HG03060 (cell line): ENCODE measurements at regions not wholly inside any gene's neighbourhood (a gene's known extent, or its start where the extent isn't known, plus 50 kb on each side); places are given as distances from the start of the nearest gene placed in this dataset.

Source experiments
- ATAC-seq: cut with Tn5 transposase; IDR thresholded peaks from one replicate; pipeline ENCODE4 v1.9.1; 2021; ENCODE audit warnings: low read depth, moderate number of reproducible peaks; ENCODE audit not compliant: unreplicated experiment

- no peak for ATAC-seq
These were observed 694.1 kb upstream of the C9orf72 start for GRCh38 chr9:28267351-28267750.

- ATAC-seq: no peak
These were observed 696.9 kb upstream of the C9orf72 start for GRCh38 chr9:28270156-28270555.

GRCh38 chr9:28272127-28272526 lies 698.8 kb upstream of the C9orf72 start:
- ATAC-seq: no peak

GRCh38 chr9:28287455-28287854 lies 714.2 kb upstream of the C9orf72 start:
- ATAC-seq: no peak

- ATAC-seq: no peak
These were observed 716.5 kb upstream of the C9orf72 start for GRCh38 chr9:28289746-28290145.

GRCh38 chr9:28293369-28294090 lies 720.2 kb upstream of the C9orf72 start:
- no peak for ATAC-seq

GRCh38 chr9:28301281-28301680 lies 728.0 kb upstream of the C9orf72 start:
- ATAC-seq: no peak

GRCh38 chr9:28317745-28318144 lies 744.5 kb upstream of the C9orf72 start:
- ATAC-seq: no peak

GRCh38 chr9:28318515-28318914 lies 745.2 kb upstream of the C9orf72 start:
- no peak for ATAC-seq

- ATAC-seq: no peak
These were observed 746.7 kb upstream of the C9orf72 start for GRCh38 chr9:28319981-28320380.

- ATAC-seq: no peak
These were observed 747.3 kb upstream of the C9orf72 start for GRCh38 chr9:28320616-28321015.

- no peak for ATAC-seq
These were observed 756.0 kb upstream of the C9orf72 start for GRCh38 chr9:28329323-28329722.

GRCh38 chr9:28332648-28333047 lies 759.4 kb upstream of the C9orf72 start:
- no peak for ATAC-seq

- no peak for ATAC-seq
These were observed 768.6 kb upstream of the C9orf72 start for GRCh38 chr9:28341913-28342312.

GRCh38 chr9:28342815-28343338 lies 769.6 kb upstream of the C9orf72 start:
- ATAC-seq: no peak

- ATAC-seq: no peak
These were observed 789.9 kb upstream of the C9orf72 start for GRCh38 chr9:28363151-28363562.

GRCh38 chr9:28365020-28365640 lies 791.8 kb upstream of the C9orf72 start:
- ATAC-seq: no peak

- no peak for ATAC-seq
These were observed 792.4 kb upstream of the C9orf72 start for GRCh38 chr9:28365728-28366127.

GRCh38 chr9:28378231-28378630 lies 805.0 kb upstream of the C9orf72 start:
- no peak for ATAC-seq

GRCh38 chr9:28379082-28379481 lies 805.8 kb upstream of the C9orf72 start:
- no peak for ATAC-seq

- no peak for ATAC-seq
These were observed 816.1 kb upstream of the C9orf72 start for GRCh38 chr9:28389411-28389810.

- no peak for ATAC-seq
These were observed 821.5 kb upstream of the C9orf72 start for GRCh38 chr9:28394774-28395173.
